Tibial artery (tissue), 4 donors: ENCODE measurements at regions not wholly inside any gene's neighbourhood (a gene's known extent, or its start where the extent isn't known, plus 50 kb on each side); places are given as distances from the start of the nearest gene placed in this dataset.

Experiments used
- DNase-seq, 2 donors: peaks; one replicate each; pipeline ENCODE4 v3.0.0-alpha.2; 2019
- H3K27ac ChIP-seq, 2 donors: fragments of 200-600 bp; sonication (generic) in 1 of 2; 1 replicate in 1 of 2; 2 replicates in 1 of 2; pipeline ENCODE4 v1.5.1; 2018 to 2019; ENCODE audit warnings: mild to moderate bottlenecking in 1 of 2
- H3K27me3 ChIP-seq, 2 donors: fragments of 200-600 bp; sonication (generic) in 1 of 2; one replicate each; pipeline versions ENCODE4 v1.5.1 to v1.6.0; 2016 to 2019
- H3K36me3 ChIP-seq, 3 donors: fragments of 200-600 bp; sonication (generic) in 2 of 3; one replicate each; pipeline ENCODE4 v1.5.1; 2016 to 2019; ENCODE audit warnings: mild to moderate bottlenecking in 2 of 3
- H3K4me1 ChIP-seq, 4 donors: fragments of 200-600 bp; sonication (generic) in 2 of 4; 1 replicate in 3 of 4; 2 replicates in 1 of 4; pipeline ENCODE4 v1.5.1; 2016 to 2019
- H3K4me3 ChIP-seq, 2 donors: fragments of 200-600 bp; sonication (generic) in 1 of 2; 1 replicate in 1 of 2; 2 replicates in 1 of 2; pipeline ENCODE4 v1.5.1; 2018 to 2019; ENCODE audit warnings: mild to moderate bottlenecking in 2 of 2
- H3K9me3 ChIP-seq, 3 donors: fragments of 200-600 bp; sonication (generic) in 1 of 3; one replicate each; pipeline ENCODE4 v1.5.1; 2016 to 2019
- CTCF ChIP-seq, 2 experiments: fragments of 200-600 bp in 1 of 2; fragments of 450-650 bp in 1 of 2; IDR thresholded peaks; one replicate each; pipeline ENCODE4 v1.5.1; 2017 to 2019; ENCODE audit warnings: antibody characterized with exemption in 2 of 2, mild to moderate bottlenecking in 1 of 2, moderate library complexity in 1 of 2
- intact Hi-C: fragments of 100-400 bp; cut with DNase I; formaldehyde crosslinking; loops from one replicate; pipeline ENCODE4 v1.15.0; 2023; ENCODE audit warnings: low total_unique reads

GRCh38 chr7:21374134-21374533, 53.7 kb upstream of the SP4 start:
- DNase-seq = no peak
- no peak for TF ChIP-seq CTCF (IDR thresholded peaks at IDR 0.05)
- no peaks in the 10 kb centered on the region for H3K36me3 ChIP-seq
- intact Hi-C loops = no loop called here
- no peaks in the 10 kb centered on the region for H3K27me3 ChIP-seq
- no peaks in the 10 kb centered on the region for H3K4me1 ChIP-seq
- no peak overlapping the region for H3K27ac ChIP-seq
- peaks cover 0 to 4% (median 0%) of the 10 kb centered on the region in 3 donors for H3K9me3 ChIP-seq
- no peak overlapping the region for H3K4me3 ChIP-seq

GRCh38 chr7:21377545-21377944, 50.3 kb upstream of the SP4 start:
- TF ChIP-seq CTCF (IDR thresholded peaks at IDR 0.05) = no peak
- intact Hi-C loops = no loop called here
- Histone ChIP-seq H3K4me1 (no peaks in the 10 kb centered on the region), H3K9me3 (peaks cover 0 to 4% (median 0%) of the 10 kb centered on the region in 3 donors), H3K36me3 (no peaks in the 10 kb centered on the region), H3K27ac (no peak overlapping the region), H3K4me3 (no peak overlapping the region), H3K27me3 (no peaks in the 10 kb centered on the region)
- no peak for DNase-seq
